HG03432 (cell line): ENCODE measurements at regions not wholly inside any gene's neighbourhood (a gene's known extent, or its start where the extent isn't known, plus 50 kb on each side); places are given as distances from the start of the nearest gene placed in this dataset.
"Not testable (repeated sequence)": the region's sequence is repeated elsewhere in the genome, so short reads cannot be mapped to it uniquely, and the experiment has no call there.

ENCODE experiments used
- ATAC-seq: cut with Tn5 transposase; IDR thresholded peaks from one replicate; pipeline ENCODE4 v1.9.1; 2021; ENCODE audit warnings: mild to moderate bottlenecking, moderate library complexity; ENCODE audit not compliant: unreplicated experiment

DNA sequence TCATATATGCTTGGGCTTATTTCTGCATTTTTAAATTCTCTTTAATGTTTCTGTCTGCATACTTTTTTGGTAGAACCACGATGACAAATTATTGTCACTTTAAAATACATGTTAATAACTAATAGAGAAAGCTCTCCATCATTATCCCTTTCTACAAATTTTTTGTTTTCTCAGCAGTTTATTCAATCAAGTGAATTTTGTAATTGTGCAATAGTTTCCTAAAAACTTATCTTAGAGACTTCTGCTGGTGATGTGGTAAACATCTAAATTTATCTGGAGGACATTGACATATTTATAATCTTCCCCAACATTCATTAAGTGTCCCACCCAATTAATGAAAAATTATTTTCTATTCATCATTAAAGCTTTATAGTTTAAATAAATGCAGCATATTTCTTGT is 215.3 kb downstream of the MEX3B start:
- no peak for ATAC-seq

GRCh38 chr15:81829918-81830317 is 215.9 kb downstream of the MEX3B start:
- ATAC-seq, result no peak

DNA sequence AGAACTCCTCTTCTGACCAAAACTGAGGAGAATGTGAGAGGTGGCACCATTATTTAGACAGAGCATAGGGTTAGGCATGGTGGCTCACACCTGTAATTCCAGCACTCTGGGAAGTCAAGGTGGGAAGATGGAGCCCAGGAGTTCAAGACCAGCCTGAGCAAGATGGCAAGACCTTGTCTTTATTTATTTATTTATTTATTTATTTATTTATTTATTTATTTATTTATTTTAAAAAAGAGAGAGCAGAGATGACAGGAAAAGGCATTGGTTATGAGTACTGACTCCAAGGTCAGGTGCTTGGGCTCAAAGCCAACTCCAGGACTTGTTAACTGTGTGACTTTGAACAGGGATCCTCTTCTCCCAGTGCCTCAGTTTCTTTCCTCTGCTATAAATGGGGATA is 217.7 kb downstream of the MEX3B start:
- ATAC-seq, result no peak

DNA sequence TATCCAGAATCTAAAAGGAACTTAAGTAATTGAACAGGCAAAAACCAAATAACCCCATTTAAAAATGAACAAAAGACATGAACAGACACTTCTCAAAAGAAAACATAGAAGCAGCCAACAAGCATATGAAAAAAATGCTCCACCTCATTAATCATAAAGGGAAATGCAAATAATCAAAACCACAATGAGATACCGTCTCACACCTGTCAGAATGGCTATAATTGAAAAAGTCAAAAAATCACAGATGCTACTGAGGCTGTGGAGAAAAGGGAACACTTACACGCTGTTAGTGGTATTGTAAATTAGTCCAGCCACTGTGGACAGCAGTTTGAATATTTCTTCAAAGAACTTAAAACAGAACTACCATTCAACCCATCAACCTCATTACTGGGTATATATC is 220.7 kb downstream of the MEX3B start:
- no peak for ATAC-seq

GRCh38 chr15:81822587-81822986 is 223.2 kb downstream of the MEX3B start:
- ATAC-seq, result not testable (repeated sequence)

DNA sequence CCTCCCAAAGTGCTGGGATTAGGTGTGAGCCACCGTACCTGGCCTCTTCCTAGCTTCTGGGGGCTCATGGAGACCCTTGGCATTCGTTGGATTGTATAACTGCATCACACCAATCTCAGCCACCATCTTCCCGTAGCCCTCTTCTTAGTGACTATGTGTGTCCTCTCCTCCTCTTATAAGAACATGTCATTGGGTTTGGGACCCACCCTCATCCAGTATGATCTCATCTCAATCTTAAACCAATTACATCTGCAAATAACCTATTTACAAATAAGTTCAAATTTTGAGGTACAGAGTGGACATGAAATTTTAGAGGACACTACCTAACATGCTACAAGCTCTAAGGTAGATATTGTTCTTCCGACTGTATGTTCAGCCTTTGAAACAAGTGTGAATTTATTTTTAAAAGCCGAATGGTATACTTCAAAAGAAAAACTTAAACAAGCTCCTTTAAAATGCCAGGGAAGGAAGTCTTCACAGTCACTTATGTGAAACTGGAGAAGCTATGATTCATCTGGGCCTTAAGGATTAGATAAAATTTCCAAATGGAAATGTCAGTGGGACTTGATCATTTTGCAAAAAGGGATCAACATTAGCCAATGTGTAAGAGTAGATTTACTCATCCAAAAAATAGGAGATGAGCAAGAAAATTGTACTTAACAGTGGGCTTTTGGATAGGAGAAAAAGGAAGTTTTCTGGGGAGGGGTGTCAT is 225.7 kb downstream of the MEX3B start:
- ATAC-seq, result no peak

DNA sequence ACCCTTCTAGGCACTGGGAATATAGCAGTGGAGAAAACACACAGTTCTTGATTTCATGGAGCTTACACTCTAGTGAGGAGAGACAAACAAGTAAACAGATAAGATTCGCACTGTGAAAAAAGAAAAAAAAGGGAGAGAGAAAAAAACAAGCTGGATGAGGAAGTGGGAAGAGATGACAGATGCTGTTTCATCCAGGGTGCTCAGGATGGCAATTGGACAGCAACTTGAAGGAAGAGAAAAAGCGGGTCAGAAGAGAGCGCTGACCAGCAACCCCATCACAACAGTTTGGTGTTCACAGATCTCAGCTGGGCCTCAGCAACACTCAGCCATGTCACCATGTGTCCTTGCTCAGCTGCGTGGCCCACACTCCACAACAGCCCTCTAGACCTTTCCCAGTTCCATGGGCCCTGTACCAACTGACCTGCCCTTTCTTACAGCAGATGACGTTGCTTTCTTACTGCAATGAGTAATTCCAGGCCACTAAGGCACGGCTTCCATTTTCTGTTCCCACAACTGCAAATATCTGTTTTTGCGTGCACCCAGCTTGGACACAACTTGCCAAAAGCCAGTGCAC is 230.8 kb downstream of the MEX3B start:
- no peak for ATAC-seq

- no peak for ATAC-seq
Measured at GRCh38 chr15:81813215-81813614, 232.6 kb downstream of the MEX3B start.

DNA sequence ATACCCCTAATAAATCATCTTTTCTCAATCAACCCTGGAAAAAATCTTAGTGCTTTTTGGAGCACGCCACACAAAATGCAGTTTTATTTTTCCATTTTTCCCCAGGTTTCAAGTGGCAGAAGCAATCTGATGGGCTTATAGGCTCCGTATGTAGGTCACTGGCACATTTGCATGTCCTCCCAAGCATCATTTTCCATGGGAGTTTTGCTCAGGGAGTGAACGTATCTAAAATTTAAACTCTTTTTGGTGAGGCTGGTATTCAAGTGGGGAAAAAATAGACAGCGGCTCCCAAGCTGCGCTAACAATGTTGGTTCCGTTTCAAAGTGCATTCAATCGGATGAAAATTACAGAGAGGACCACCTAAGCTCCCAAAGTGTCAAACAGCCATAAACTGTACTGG is 233.4 kb downstream of the MEX3B start:
- ATAC-seq, result no peak

DNA sequence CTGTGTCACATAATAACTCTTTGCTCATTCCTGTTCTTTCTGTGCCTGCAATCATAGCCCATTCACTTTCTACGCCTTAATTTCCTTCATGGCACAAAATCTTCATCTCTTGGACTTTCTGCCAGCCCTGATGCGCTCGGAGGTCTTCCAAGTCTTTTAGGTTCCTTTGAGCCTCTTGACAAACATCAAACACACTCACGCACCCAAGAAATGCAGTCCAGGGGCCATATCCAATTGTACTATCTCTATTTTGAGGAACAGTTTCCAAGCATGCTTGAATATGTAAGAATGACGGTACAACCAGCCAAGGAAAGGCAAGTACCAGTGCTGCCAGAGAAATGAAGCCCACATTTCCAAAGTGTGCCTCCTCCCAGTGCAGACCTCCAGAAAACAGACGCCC is 234.1 kb downstream of the MEX3B start:
- ATAC-seq, result no peak

GRCh38 chr15:81809543-81809942 is 236.3 kb downstream of the MEX3B start:
- ATAC-seq, result no peak

- no peak for ATAC-seq
Measured at GRCh38 chr15:81807806-81808205, 238.0 kb downstream of the MEX3B start.

GRCh38 chr15:81807186-81807585 is 238.6 kb downstream of the MEX3B start:
- ATAC-seq, result no peak

DNA sequence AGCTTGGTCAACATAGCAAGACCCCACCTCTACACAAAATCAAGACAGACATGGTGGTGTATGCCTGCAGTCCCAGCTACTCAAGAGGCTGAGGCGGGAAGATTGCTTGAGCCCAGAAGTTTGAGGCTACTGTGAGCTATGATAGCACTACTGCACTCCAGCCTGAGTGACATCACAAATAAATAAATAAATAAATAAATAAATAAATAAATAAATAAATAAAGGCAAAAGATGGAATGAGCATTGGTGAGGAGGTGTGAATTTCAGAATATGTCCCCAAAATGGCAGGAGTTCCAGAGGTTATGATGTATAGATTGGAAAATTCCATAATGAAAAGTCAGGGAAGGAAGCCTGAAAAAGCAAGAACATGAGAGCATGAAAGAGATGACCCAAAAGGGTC is 249.9 kb downstream of the MEX3B start:
- ATAC-seq, result no peak

GRCh38 chr15:81792646-81793045 is 253.2 kb downstream of the MEX3B start:
- no peak for ATAC-seq

- not testable (repeated sequence) for ATAC-seq
Measured at GRCh38 chr15:81791322-81791721, 254.5 kb downstream of the MEX3B start.

DNA sequence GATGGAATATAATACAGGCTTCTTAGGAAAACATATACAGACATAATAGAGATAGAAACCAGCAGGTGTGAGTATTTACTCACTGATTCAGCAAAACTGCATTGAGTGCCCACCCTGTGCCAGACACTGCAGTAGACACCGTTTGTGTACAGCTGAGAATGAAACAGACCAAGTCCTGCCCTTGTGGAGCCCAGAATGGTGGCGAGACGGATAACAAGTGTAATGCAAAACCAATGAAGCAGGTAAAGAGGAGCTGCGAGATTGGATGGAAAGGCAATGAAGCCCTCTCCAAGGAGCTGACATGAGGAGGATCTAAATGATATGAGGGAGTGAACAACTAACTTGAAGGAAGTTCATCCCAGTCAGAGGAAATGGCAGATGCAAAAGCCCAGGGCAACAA is 256.4 kb downstream of the MEX3B start:
- no peak for ATAC-seq

- ATAC-seq, result no peak
Measured at GRCh38 chr15:81786776-81787175, 259.0 kb downstream of the MEX3B start.

DNA sequence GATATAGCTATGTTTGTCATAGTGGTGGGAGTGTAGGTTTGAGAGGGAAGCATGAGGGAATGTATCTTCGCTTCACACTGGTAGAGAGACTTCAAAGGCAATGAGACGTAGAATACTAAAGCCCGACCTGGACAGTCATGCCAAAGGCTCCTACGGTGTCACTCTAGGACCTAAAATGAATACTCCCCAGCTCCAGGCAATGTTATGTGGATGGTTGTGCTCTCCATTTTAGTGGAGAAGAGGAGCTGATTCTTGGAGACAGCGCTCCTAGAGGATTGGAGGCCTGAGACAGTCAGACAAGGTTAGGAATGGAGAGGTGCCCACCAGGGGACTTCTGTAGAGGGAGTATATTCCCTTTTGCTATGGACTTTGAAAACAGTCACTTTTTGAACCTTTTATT is 260.1 kb downstream of the MEX3B start:
- no peak for ATAC-seq

DNA sequence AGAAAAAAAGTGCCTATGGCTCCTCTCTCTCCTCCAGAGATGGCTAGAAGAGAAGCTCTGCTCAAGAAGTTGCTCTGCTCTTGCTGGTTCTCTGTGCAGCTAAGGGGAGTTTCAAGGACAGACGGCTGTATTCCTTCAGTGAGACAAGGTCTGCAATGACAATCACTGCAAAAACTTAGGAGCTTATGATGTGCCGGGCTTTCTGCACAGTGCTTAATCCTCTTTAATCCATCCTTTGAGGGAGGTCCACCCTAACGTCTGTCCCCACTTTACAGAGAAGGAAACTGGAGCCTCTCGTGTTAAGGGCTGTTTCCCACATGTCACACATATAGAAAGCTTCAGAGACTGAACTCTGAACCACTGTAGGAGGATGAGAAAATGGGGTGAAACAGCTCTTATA is 260.6 kb downstream of the MEX3B start:
- no peak for ATAC-seq

DNA sequence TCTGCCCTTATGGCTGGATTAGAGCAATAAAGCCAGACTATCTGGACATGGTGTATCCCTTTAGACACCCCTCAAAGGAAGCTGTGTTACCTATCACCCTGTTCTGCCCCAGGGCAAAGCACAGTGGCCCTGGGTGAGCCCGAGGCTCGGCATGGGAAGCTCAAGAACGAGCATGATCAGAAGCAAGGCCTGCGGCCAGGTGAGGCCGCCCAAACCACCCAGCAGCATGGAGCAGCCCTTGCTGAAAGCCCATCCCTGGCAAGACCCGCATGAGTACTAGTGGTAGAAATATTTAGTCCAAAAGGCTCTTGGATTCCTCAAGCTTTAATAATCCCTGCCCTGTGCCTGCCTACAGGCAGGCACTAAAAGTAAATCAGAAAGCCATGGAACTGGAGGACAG is 261.1 kb downstream of the MEX3B start:
- no peak for ATAC-seq

DNA sequence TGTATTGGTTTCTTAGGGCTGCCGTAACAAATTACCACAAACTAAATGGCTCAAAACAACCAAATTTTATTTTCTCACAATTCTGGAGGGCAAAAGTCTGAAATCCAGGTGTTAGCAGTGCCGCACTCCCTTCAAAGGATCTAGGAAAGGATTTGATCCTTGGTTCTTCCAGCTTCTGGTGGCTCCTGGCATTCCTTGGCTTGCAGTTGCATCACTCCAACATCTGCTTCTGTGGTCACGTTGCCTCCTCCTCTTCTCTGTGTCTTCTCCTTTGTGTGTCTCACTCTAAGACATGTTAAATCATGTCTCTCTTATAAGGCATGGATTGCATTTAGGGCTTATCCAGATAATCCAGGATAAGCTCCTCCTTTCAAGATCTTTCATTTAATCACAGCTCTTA is 262.2 kb downstream of the MEX3B start:
- ATAC-seq, result no peak

GRCh38 chr15:81783076-81783475 is 262.7 kb downstream of the MEX3B start:
- ATAC-seq, result no peak
